Muscle layer of duodenum (tissue), 2 donors: ENCODE measurements at regions not wholly inside any gene's neighbourhood (a gene's known extent, or its start where the extent isn't known, plus 50 kb on each side); places are given as distances from the start of the nearest gene placed in this dataset.
"Not testable (repeated sequence)": the region's sequence is repeated elsewhere in the genome, so short reads cannot be mapped to it uniquely, and the experiment has no call there.

Experiments used
- H3K27ac ChIP-seq: one replicate; pipeline ENCODE4 v1.7.0; 2013; ENCODE audit warnings: mild to moderate bottlenecking, low read length
- H3K27me3 ChIP-seq: one replicate; pipeline ENCODE4 v1.7.0; 2013; ENCODE audit warnings: low read depth, mild to moderate bottlenecking, control low read depth, low read length
- H3K36me3 ChIP-seq, 2 donors: one replicate each; pipeline ENCODE4 v1.7.0; 2013; ENCODE audit warnings: low read length in 2 of 2, control low read depth in 1 of 2, mild to moderate bottlenecking in 1 of 2; ENCODE audit not compliant: insufficient read depth in 2 of 2, control insufficient read depth in 1 of 2
- H3K4me1 ChIP-seq, 2 donors: one replicate each; pipeline ENCODE4 v1.7.0; 2013; ENCODE audit warnings: low read length in 2 of 2, mild to moderate bottlenecking in 2 of 2, control low read depth in 1 of 2, moderate library complexity in 1 of 2; ENCODE audit not compliant: insufficient read depth in 2 of 2, control insufficient read depth in 1 of 2
- H3K4me3 ChIP-seq, 2 donors: one replicate each; pipeline ENCODE4 v1.7.0; 2013; ENCODE audit warnings: low read length in 2 of 2, low read depth in 1 of 2, mild to moderate bottlenecking in 1 of 2
- H3K9me3 ChIP-seq, 2 donors: one replicate each; pipeline ENCODE4 v1.7.0; 2013; ENCODE audit warnings: low read length in 2 of 2, control low read depth in 1 of 2, mild to moderate bottlenecking in 1 of 2; ENCODE audit not compliant: control insufficient read depth in 1 of 2
- donor health status: healthy.

DNA sequence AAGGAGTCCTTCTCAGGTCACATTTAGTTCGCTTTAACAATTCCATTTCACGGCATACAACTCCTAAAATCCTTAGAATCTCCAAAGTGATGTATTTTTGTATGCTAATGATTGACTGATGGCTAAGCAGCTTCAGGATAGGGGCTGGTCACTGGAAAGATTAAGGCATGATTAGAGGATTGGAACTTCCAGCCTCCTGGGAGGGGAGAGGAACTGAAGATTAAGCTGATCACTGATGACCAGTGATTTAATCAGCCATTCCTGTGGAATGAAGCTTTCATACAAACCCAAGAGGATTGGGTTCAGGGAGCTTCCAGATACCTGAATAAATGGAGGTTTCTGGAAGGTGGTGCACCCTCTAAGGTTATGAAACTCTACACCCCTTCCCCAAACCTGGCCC lies 123.9 kb upstream of the CDK13 start:
- Histone ChIP-seq H3K36me3 (no peaks in the 10 kb centered on the region), H3K9me3 (no peaks in the 10 kb centered on the region), H3K4me3 (no peak overlapping the region), H3K4me1 (no peaks in the 10 kb centered on the region), H3K27ac (no peak overlapping the region), H3K27me3 (no peaks in the 10 kb centered on the region)

- Histone ChIP-seq H3K27ac (no peak overlapping the region), H3K27me3 (no peaks in the 10 kb centered on the region)
These were observed 122.5 kb upstream of the CDK13 start for GRCh38 chr7:39827571-39827970.

GRCh38 chr7:39829028-39829427 lies 121.0 kb upstream of the CDK13 start:
- no peaks in the 10 kb centered on the region for H3K9me3 ChIP-seq
- H3K4me3 ChIP-seq: no peak overlapping the region
- H3K4me1 ChIP-seq: peaks cover 0 to 9% of the 10 kb centered on the region in 2 donors
- H3K36me3 ChIP-seq: no peaks in the 10 kb centered on the region
- no peak overlapping the region for H3K27ac ChIP-seq
- no peaks in the 10 kb centered on the region for H3K27me3 ChIP-seq

More at GRCh38 chr7:39827571-39827970, 122.5 kb upstream of the CDK13 start:
- Histone ChIP-seq H3K4me3 (no peak overlapping the region), H3K9me3 (no peaks in the 10 kb centered on the region), H3K4me1 (no peaks in the 10 kb centered on the region), H3K36me3 (no peaks in the 10 kb centered on the region)

DNA sequence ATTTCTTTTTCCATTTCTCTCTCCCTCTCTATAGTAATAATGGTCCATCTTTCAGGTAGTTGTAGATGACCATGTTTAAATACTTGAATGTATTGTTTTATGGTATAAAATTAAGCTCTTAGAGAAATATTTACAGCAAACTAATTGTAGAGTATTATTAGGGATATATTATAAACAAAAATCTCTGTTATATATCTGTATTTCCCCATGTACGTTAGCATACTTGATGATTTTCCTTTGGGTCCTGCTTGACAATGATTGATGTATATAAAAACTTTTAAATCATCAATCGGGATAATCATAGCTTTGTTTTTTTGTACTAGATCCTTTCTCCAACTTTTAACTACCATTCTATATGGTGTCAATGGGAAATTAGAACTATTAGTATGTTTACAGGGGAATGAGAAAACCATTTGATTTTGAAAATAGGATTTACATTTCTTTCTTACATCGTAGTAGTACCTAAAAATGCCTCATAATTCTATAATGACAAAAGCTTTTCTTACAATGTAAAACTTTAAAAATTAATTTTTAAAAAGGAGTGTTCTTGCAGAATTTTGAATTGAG lies 117.5 kb upstream of the CDK13 start:
- no peak overlapping the region for H3K4me3 ChIP-seq
- H3K27ac ChIP-seq: no peak overlapping the region
- H3K27me3 ChIP-seq: no peaks in the 10 kb centered on the region
- no peaks in the 10 kb centered on the region for H3K9me3 ChIP-seq
- H3K4me1 ChIP-seq: peaks cover 0 to 11% of the 10 kb centered on the region in 2 donors
- no peaks in the 10 kb centered on the region for H3K36me3 ChIP-seq

GRCh38 chr7:39833180-39833799 lies 116.8 kb upstream of the CDK13 start:
- H3K4me1 ChIP-seq: peaks cover 0 to 11% of the 10 kb centered on the region in 2 donors
- not testable (repeated sequence) for H3K27ac ChIP-seq, H3K36me3 ChIP-seq, H3K27me3 ChIP-seq, H3K9me3 ChIP-seq
- H3K4me3 ChIP-seq: peak overlapping the region in 1 of 2 donors; percentile 67

DNA sequence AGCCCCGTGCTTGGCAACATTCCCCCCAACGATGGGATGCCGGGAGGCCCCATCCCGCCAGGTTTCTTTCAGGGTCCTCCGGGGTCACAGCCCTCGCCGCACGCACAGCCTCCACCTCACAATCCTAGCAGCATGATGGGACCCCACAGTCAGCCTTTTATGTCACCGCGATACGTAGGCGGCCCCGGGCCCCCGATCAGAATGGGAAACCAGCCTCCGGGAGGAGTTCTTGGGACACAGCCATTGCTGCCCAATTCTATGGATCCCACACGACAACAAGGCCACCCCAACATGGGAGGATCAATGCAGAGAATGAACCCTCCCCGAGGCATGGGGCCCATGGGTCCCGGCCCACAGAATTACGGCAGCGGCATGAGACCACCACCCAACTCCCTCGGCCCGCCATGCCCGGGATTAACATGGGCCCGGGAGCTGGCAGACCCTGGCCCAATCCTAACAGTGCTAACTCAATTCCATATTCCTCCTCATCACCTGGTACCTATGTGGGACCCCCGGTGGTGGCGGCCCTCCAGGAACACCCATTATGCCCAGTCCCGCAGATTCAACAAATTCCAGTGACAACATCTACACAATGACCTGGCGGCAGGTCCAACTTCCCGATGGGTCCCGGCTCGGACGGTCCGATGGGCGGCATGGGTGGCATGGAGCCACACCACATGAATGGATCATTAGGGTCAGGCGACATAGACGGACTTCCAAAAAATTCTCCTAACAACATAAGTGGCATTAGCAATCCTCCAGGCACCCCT lies 116.0 kb upstream of the CDK13 start:
- not testable (repeated sequence) for H3K27me3 ChIP-seq, H3K27ac ChIP-seq, H3K9me3 ChIP-seq, H3K36me3 ChIP-seq
- Histone ChIP-seq H3K4me1 (peaks cover 0 to 11% of the 10 kb centered on the region in 2 donors), H3K4me3 (peak overlapping the region in 1 of 2 donors; percentile 67)

DNA sequence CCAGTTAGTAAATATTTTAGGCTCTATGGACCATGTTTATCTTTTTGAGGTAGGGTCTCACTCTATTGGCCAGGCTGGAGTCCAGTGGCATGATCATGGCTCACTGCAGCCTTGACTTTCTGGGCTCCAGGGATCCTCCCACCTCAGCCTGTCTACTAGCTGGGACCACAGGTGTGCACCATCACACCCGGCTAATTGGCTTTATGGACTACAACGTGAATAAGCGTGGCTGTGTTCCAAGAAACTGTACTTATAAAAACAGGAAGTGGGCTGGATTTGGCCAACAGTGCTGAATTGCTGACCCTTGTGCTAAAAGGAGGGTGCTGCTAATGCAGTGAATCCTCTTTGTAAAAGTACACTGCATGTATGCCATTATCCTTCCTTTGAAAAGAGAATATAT lies 111.7 kb upstream of the CDK13 start:
- no peaks in the 10 kb centered on the region for H3K36me3 ChIP-seq
- no peaks in the 10 kb centered on the region for H3K9me3 ChIP-seq
- H3K27ac ChIP-seq: no peak overlapping the region
- H3K27me3 ChIP-seq: no peaks in the 10 kb centered on the region
- no peak overlapping the region for H3K4me3 ChIP-seq
- H3K4me1 ChIP-seq: peaks cover 0 to 7% of the 10 kb centered on the region in 2 donors

GRCh38 chr7:39845006-39845405 lies 105.0 kb upstream of the CDK13 start:
- Histone ChIP-seq H3K36me3 (no peaks in the 10 kb centered on the region), H3K4me1 (no peaks in the 10 kb centered on the region), H3K27ac (no peak overlapping the region), H3K4me3 (no peak overlapping the region), H3K27me3 (no peaks in the 10 kb centered on the region), H3K9me3 (no peaks in the 10 kb centered on the region)

DNA sequence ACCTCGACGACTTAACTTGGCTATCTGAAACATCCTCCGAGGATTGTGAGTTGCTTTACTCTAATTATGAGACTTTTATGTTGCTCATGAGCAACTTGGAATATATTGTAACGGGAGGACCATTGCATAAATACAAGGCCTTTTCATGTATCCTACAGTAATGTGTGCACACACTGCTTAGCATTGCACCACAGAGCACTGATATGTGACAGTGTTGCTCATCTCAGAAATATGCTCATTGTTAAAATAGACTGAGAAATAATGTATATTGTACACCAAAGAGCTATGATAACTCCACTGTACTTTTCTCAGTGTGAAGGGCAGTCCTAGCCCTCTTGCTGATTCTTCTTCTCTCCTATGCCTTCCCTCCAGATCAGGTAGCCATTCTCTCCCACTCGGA lies 102.8 kb upstream of the CDK13 start:
- Histone ChIP-seq H3K4me1 (no peaks in the 10 kb centered on the region), H3K9me3 (no peaks in the 10 kb centered on the region), H3K27ac (no peak overlapping the region), H3K36me3 (no peaks in the 10 kb centered on the region), H3K27me3 (no peaks in the 10 kb centered on the region), H3K4me3 (no peak overlapping the region)

GRCh38 chr7:39851466-39852045 lies 98.5 kb upstream of the CDK13 start:
- no peak overlapping the region for H3K4me3 ChIP-seq
- no peaks in the 10 kb centered on the region for H3K36me3 ChIP-seq
- H3K27ac ChIP-seq: no peak overlapping the region
- H3K27me3 ChIP-seq: no peaks in the 10 kb centered on the region
- H3K4me1 ChIP-seq: no peaks in the 10 kb centered on the region
- no peaks in the 10 kb centered on the region for H3K9me3 ChIP-seq

DNA sequence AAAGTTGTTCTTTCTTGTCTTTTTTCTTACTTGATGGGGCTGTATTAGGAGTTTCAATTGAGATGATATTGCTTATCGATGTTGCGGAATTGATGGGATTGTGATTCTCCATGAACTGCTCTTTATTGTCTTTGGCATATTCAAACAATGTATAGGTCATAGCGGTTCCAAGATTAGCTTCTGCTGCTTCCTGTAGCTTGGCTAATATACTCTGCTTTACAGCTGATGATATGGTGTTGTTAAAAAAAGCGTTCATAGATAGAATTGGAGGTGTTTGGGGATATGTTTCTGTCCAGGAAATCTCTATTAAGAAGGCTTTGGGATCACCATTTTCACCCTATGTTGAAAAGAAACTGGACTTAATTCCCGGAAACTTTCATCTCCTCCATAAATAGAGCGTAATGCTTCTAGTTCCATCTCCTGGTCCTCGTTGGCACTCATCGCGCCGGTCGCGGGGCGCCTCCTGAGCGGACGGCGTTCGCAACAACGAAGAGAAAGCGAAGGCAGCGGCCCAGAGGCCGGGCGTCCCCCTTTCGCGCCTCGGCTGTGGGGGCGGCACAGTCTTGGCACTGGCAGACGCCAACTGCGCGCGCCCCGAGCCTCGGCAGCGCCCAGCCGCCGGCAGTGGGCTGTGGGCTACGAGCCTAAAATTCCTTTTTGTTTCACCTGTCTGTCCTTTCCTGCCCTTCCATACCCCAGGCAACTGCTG lies 95.3 kb upstream of the CDK13 start:
- H3K27me3 ChIP-seq, H3K9me3 ChIP-seq, H3K4me1 ChIP-seq, H3K36me3 ChIP-seq, H3K27ac ChIP-seq: not testable (repeated sequence)
- H3K4me3 ChIP-seq: peak overlapping the region; percentile 17 to 56
